ENCODE measurements at regions not wholly inside any gene's neighbourhood (a gene's known extent, or its start where the extent isn't known, plus 50 kb on each side); places are given as distances from the start of the nearest gene placed in this dataset.
A peak's percentile ranks its signal among the peaks of the same experiment; 100 is the strongest.

DNA sequence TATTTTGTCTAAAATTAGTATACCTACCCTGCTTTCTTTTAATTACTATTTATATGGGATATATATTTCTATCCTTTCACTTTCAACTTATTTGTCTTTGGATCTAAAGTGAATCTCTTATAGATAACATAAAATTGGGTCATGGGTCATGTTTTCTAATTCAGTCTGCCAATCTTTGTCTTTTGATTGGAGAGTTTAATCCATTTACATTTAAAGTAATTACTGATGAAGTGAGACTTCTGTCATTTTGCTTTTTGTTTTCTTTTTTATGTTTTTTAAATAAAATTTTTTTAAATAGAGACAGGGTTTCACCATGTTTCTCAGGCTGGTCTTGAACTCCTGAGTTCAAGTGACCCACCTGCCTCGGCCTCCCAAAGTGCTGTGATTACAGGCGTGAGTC lies 50.5 kb upstream of the PRDM1 start:
- DNase-seq: no peak

DNA sequence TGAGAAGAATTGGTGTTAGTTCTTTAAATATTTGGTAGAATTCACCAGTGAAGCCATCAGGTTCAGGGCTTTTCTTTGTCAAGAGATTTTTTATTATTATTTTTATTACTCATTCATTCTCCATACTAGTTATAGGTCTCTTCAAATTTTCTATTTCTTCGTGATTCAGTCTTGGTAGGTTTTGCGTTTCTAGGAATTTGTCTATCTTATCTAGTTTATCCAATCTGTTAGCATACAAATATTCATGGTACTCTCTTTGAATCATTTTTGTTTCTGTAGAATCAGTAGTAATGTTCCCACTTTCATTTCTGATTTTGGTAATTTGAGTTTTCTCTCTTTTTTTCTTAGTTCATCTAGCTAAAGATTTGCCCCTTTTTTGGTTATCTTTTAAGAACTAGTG lies 52.3 kb upstream of the PRDM1 start:
- DNase-seq: no peak

DNA sequence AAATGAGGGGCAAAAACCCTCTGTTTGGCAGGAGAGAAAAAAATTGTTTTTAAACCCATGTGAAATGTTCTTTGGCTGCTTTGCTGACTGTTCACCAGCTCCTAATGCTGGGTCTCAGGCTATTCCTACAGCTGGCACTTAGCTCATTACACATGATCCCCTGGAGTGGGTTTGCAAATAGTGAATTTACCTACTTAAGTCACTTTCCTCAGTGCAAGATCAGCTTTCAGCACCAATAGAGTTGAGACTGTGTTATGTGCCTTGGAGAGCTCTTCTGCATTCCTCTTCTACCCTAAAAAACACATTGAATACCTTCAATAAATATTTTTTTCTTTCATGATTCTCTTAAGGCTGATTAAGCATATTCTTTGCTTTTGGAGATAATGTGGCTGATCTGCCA lies 58.4 kb upstream of the PRDM1 start:
- DNase-seq: no peak

DNA sequence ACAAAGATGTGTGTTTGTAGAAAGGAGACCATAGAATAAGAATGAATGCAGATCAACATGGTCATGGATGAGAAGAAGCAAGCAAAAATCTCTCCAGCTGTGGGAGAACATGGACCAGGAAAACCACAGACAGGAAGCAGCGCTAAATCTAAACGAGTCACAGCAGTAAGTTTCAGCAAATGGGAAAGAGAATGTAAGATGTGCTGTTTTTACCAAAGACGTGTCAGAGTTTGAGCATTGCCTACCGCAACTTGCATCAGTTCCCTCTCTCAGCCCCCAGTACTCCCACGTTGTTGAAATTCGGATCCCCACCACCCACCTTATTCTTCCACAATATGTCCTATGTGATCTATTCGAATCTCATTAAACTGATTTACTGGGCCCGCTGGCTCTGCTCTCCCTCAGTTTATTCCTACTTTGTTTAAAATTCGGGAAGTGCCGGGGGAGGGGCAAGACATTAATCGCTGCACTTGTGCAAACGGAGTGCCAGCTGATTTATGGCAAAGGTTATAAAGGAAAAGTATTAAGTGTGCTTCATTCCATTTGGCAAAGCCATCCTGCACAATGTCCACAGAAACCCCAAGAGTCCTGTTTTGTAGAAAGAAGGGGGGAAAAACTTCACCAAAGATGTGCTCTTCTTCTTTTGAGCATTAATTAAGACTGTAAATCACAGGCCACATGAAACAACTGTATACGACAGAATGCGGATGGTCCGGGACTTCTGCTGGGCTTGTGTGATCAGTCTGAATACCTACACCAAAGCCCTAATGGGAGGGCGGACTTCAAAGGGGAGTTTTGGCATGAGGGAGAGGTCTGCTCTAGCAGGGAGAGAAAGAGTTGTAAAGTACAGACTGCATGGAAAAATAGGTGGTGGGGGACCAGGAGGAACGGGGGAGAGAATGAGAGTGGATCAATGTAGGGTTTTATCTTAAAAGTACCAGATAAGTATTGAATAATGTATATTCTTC lies 59.1 kb upstream of the PRDM1 start:
- no peak for DNase-seq

DNA sequence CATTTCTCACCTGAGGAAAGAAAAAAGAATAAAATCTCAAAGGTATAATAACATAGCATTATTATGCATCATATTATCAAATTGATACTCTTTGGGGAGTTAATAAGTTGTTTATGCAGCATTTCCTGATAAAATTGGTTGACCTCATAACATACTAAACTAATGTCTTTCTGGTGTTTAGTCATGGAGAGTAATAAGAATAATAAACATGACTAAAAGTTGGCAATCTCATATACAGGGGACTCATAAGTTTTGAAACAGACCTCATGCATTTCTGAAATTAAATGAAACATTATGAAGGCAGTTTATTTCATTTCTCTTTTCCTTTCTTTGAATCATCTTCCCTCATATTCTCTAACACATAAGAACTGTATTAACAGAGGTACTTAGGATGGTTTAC lies 60.5 kb upstream of the PRDM1 start:
- DNase-seq: no peak

DNA sequence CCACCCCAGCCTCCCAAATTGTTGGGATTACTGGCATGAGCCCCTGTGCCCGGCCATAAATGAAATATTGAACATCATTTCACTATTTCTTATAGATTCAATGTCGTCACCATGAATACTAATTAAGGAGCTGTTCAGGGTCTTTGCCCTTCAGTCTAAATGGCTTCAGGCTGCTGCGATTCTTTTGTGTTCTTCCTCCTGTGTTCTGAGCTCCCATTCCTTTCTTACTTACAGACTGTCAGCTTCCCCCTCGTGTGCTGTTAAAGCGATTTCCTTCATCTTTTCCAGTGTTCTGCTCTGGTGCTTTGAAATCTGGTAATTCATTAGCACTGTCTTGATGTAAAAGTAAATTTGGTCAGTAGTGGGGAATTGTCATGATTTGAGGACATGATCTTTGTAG lies 63.3 kb upstream of the PRDM1 start:
- DNase-seq: no peak

DNA sequence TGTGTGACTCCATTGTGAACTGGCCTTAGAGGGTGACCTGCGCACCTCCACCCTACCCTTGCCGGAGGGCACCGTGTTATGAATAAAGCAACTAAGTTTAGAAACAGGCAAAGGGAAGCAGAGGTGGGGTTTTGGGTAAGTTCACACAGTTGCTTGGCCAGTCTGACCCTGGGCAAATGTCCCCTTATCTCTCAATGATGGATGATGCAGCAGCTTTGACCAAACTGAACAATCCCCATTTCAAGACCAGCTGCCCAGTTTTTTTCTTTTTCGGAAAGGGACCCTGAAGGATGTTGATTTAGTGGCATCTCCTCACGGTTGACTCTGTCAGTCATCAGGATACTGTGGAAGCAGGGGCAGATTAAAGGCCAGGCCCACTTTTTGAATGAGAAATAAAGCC lies 68.7 kb upstream of the PRDM1 start:
- DNase-seq: no peak

DNA sequence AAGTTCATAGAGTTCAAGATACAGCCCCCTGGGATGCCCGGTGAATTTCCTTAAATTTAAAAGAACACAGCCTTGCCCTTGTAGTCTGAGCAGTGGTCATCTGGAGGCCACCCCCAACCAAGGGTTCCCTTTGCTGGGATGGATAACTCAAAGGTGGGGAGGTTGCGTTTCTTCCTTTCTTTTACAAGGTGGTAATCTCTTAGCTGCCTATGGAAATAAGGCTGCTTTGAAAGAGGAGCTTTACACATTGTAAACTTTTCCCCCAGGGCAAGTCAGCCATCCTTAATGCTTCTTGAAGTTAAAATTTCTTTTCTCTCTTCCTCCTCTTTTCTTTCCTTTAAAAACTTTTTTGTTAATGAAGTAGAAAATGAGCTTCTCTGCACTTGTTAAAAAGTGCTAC lies 71.2 kb upstream of the PRDM1 start:
- no peak for DNase-seq

DNA sequence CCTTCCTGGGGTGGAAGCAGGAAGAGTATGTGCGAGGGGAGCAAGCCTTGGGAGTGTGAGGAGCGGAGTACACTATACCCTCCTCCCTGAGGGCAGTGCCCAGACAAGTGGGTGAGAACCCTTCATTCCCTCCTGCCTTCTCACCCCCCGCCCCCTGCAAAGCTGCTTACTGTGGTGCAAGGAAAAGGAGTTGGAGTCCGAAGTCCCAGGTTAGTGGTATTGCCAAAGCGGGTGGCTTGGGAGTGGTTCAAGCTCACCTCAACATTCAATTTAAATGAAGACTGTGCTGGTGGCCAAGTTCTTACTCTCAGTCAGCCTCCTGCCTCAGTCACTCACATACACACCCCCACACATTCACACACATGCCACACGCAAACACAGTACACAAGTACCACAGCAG lies 74.7 kb upstream of the PRDM1 start:
- DNase-seq: no peak

DNA sequence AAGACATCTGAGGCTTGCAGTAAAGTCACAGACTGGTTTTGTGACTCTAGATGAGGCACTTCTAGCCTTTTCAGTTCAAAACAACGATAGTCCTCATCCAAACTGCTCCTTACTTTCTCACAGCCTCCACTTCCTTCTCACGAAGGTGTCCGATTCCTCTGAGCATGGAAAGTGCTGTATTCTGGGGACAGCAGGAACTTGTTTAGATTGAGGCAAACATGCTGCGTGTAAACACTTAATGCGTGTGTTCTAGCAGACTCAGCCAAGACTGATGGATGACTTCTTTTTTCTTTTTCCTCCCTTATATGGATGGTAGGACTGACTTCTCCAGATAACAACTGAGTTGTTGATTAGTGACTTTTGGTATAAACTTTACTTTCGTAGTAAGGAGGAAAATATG lies 80.2 kb upstream of the PRDM1 start:
- DNase-seq: no peak

DNA sequence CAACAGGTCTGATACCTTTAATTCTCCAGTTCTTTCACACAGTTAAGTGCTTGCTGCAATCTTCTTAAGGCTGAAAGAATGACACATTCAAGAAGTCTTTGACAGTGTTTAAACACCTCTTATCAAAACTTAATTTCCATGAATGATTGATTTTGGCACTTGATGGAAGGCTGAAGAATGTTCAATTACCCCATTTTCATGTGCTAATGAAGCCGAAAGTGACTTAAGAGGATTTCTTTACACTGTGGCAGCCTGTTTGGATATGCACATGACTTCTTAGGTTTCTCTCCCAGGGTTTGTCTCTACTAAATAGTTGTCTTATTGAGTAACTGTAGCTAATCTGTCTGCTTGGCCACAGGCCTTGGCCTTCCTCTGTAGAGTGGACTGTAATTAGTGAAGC lies 81.1 kb upstream of the PRDM1 start:
- no peak for DNase-seq

DNA sequence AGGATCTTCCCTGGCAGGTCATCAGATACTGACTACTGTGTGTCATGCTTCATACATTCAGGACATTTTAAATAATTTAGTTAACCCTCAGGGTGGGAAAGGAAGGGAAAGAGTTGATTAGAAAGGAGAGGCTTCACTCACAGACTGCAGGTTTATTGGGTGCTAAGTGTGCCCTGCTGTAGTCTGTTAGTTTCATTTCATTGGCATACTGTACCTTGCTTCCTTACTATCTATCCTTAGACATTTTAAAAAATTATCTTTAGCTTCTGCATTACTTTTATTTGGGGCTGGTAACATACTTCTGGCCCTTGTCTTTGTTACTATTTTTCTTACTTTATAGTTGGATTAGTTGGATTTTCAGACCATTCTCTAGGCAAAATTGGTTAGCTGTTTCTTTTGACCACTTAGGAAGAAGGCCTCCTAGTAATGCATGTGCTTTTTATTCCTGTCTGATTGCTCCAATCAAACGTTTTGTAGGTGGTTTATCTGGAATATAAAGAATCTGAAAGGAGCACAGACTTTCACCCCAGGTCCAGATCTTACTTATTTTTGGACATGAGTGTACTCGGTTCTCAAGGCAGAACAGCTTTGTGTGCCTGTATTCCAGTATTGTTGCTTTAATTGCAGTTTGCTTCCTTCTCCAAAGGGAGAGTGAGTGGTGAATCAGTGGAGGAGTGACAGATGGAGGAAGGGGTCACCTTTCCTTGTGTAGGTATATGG lies 82.7 kb upstream of the PRDM1 start:
- DNase-seq: no peak

DNA sequence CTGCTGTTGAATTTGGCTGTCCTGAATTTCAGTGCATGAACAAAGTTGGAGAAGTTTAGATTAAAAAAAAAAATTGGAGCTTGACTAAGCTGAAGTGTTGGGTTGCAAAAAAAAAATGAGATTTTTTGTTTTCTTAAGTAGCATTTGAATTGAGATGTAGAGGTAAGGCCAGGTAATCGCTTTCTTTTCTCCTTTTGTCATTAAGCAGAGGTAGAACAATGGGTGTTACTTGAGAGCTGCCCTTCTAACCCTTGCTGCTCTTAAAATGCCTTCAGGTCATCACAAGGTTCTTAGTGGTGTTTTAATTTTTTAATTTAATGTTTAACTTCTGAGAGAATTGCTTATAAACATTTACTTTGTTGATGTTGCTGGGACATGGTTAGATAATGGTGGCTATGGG lies 84.1 kb upstream of the PRDM1 start:
- DNase-seq: no peak

DNA sequence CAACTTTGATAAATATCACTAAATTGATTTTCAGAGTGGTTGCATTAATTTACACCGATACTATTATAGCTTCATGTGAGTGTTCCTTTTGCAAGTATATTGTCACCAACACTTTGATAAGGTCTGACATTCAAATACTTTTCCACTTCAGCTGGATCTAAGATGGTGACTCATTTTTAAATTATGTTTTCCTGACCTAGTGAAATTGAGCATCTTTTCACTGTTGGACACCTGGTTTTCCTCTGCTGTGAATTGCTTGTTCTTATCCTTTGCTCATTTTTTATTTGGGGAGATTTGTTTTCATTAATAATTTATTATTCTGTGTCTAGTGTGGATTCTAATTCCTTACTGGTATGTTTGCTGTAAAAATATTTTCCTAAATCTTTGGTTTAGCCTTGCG lies 85.2 kb upstream of the PRDM1 start:
- DNase-seq: no peak

DNA sequence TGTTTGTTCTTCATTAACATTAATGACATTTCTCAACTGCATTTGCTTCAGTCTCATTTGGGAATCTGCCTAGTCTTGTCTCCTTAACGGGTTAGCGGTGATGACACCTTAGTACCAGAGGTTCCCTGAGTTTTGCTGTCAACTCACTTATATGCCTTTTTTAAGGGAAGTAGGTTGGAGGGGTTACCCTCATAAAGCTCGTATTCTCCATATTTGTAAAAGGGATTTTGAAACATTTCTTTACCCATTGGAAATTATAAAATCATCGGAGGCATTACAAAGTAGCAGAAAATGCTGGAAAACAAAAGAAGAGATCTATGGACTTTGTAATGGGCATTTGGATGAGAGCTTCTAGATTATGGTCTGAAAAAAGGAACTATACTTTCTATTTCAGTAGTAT lies 88.7 kb upstream of the PRDM1 start:
- no peak for DNase-seq

DNA sequence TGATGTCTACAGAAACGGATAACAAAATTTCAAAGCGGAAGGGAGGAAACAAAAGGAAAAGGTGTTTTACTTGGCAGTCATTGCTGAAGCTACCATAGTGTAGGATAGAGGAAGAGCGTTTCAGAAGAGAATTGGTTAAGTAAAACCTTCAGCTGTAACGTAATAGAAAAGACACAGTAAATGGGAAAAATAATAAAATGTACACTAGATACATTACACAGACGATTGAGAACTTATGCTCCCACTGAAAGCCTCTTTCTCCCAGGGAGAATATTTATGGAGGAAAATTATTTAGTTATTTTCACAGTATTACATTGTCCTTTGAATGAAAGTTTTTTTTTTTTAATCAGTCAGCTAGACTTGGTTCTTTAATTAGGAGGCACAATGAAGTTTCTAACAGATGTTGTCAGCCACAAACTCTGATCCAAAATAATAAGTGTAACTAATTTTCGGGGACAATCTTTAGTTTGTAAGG lies 90.7 kb upstream of the PRDM1 start:
- DNase-seq: no peak

DNA sequence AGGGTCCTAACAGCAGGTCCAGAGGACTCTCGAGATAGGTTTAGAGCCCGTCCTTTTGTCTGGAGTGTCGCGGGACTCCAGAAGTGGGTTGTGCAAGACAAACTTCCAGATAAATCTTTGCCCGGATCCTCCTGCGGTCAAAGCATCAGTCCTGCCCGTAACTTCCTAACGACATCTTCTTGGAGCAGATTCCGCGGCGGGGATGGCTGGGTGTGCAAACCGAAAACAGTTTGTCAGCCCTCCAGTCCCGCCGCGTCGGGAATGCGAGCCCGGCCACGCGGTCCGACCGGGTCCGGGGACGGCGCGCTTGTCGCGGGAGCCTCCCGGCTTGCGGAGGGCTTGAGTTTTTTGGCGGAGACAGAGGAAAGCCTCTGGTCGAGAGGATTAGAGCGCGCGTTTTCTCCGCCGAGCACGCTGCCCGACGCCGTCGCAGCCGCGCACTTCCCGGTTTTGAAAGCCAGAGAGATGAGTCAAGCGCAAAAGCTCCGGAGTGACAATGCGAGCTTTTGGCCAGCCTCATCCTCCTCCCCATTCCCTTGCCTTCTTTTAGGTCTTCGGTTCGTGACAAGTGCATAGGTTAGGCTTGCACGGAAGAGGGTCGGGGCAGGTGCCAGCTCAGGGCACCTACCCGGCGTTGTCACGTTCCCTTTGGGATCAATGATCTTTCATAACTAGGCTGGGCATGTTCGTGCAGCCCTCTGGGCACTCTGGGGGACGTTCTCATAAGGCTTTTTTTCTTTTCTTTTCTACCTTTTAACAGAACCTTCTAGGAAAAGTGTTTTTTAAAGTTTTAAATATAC lies 91.3 kb upstream of the PRDM1 start:
- no peak for DNase-seq

DNA sequence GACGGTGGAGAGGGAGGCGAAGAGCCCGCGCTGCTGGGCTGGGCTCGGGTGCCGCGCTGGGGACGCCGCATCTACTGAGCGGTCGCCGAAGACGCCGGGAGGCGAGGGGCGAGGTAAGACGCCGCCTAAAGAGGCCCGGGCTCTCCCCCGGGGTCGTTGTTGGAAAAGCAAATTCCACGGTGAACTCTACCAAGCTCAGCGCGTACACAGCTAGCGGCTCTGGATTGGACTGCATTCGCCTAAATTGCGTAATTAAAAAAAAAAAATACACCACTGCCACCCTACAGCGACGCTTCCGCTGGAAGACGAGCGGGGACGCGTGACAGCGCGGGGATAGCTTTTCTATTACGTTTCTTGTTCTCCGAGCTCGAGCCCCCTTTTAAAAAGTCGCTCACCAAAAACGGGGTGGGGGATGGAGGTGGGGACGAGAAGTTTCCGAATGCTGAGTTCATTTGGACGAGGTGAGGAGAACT lies 92.0 kb upstream of the PRDM1 start:
- DNase-seq: no peak

DNA sequence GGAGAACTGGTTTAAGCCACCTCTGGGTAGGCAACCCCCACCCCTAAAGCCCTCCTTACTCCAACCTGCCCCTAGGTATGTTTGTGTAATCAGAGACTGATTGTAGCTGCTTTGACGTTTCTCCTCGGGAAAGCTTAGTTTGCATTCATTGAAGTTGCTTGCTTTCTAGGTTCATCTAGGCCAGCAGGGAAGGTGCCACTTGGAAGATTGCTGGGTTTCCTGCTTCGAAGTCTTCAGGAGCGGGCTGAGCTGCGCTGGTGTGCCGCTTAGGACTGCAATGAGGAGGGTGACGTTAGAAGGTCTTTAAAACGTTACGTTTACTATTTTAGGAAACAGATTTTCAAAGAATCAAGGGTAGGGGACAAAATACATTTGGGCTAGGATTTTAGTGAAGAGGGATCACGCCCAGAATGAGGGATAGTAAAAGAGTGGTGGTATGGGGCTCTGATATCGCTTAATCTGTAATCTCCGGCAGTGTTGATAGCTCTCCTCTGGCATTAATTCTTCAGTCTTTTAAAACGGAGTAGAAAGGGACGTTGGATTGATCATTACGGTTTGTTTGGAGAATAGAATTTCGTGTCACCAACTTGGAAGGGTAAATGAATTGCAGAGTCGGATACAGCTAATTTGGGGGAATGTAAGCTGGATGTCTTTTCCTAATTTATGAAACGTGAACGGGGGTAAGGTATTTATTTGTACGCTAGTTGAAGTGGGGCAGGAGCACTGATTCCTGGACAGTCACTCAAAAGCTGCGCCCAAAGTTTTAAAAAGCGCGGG lies 92.6 kb upstream of the PRDM1 start:
- no peak for DNase-seq

DNA sequence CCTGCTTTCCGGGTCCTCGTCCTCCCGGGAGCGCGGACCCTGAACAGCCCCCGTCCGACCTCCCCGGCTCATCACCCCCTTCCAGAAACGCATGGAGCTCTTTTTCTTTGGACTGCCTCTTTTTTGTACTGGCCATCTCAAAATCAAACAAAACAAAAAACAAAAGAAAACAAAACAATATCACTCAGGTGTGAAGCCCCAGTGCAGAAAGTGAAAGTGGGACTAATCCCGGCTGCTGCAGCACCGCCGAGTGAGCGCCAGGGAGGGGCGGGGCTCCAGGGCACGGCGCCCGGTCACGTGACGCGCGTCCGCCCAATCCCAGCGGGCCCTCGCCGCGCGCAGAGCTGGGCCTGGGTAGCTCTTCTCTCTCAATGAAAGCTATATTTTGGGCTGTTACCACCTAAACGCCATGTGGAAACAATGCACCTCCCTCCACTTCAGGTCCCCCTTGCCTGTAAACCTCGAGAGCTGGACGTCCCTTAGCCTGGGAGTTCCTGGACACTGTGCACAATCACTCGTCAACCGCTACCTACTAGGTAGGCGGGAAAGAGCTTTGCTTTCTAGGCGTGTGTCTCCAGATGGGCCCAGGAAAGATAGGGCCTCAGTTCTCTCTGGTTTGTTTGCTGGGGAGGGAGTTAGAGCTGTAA lies 93.7 kb upstream of the PRDM1 start:
- DNase-seq: peak; percentile 45

DNA sequence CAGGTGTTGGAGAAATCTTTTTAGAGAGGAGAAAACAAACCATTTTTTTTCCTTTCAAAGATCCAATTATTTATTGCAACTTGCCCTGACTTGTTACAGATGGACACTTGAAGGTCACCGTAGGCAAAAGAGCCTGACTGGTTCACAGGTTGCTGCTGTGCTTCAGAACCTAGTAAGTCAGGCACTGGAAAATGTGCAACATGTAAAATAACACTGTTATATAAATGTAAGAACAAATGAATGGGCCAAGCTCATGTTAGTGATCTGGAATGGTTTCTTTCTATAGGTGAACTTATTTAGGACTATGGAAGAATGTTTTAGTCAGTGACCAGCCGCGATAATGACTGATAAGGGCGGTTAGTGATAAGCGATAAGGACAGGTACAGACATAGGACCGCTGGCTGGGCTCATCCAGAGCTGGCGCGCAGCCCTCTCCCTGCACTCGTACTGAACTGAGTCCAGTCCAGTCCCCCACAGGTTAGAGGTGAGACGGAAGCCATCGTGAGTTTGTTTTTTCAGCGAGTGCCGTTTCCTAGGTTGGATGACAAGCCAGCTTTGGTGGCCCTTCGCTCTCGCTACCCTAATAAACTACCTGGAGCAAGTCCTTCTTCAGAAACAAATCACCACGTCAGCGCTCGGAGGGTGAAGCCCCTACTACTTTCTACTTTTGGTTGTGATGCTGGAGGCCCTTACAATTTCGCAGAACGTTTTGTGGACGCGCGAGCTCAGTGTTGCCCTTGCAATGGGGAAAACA lies 94.4 kb upstream of the PRDM1 start:
- peak; percentile 37 for DNase-seq

Data from NCI-H1417 treated with DMSO at 0.1 percent for 48 hours (cell line).